Stimulated activated naive CD4-positive, alpha-beta T cell (primary cell): ENCODE measurements at regions not wholly inside any gene's neighbourhood (a gene's known extent, or its start where the extent isn't known, plus 50 kb on each side); places are given as distances from the start of the nearest gene placed in this dataset.
A peak's percentile ranks its signal among the peaks of the same experiment; 100 is the strongest.
"Not testable (repeated sequence)": the region's sequence is repeated elsewhere in the genome, so short reads cannot be mapped to it uniquely, and the experiment has no call there.

Experiments used
- DNase-seq, 6 experiments: peaks; one replicate each; lab custom pipeline; 2025; lab: John Stamatoyannopoulos, UW

DNA sequence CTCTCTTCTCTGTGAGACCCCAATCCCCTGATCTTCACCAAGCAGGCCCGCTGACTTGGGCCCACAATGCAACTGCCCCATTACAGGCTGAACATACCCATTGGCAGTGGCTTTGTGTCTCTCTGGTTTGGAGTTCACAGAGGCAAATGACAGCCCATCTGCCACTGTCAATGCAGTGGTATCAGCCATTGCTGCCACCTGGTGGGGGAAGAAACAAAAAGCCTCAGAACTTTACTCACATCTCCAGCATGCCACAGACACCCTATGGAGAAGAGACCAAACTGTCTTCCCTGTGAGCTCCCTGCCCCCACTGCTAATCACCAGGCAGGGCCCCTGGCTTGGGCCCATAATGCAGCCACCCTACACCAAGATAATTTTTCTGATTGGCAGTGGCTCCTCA is 729.3 kb upstream of the ACTRT1 start:
- DNase-seq: peak in 3 of 6 experiments; percentile 3 to 36 (median 33)

DNA sequence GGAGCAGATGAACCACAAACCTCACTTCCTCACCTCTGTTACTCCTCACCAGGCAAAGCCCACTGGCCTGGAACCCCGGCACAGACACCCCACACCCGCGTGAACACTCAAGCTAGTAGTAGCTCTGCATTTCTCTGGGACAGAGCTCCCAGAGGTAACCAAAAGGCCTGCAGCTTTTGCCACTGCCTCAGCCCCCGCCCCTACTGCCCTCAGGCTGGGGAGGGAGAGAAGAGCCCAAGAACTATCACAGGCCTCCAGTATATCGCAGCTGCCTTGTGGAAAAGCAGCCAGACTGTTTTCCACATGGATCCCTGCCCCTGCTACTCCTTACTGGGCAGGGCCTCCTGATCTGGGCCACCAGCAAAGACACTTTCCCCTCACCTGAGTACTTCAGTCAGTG is 728.7 kb upstream of the ACTRT1 start:
- DNase-seq: no peak

DNA sequence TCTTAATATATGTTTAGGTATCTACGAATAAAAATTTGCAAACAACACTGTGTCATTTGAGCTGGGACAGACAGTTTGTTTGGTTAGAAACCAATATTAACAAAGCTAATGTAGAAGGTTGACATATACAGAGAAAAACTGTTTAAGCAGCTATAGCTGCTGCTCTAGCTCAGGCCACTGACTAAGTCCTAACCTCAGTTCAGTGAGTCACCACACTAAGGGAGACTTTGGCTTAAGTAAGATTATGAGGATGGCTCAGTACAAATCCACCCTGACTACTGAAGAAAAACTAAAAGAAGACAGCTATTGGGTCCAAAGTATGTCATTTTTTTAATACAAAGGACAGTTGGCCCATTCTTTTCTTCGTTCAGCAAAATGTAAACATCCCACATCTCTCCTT is 717.3 kb upstream of the ACTRT1 start:
- no peak for DNase-seq

GRCh38 chrX:128759745-128760144 is 707.5 kb upstream of the ACTRT1 start:
- DNase-seq: no peak

GRCh38 chrX:128759177-128759576 is 707.0 kb upstream of the ACTRT1 start:
- no peak for DNase-seq

- DNase-seq: no peak
These were observed 701.9 kb upstream of the ACTRT1 start for GRCh38 chrX:128754130-128754529.

DNA sequence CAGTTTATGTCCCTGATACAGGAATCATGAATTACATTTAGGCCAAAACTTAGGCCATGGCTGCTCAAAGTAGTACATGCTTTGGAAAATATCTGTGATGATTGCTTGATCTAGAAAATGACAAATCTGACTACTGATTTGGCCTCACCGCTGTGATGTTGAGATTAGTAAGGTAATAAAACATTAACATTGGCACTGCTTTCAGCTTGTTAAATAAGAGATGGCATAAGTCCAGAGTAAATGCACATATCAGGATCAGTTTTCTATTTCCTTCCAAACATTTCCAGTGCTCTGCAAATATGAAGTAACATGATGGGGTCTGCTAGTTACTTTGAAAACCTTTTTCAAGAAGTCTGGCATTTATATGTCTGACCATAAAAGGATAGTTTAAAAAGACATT is 687.3 kb upstream of the ACTRT1 start:
- DNase-seq: no peak

DNA sequence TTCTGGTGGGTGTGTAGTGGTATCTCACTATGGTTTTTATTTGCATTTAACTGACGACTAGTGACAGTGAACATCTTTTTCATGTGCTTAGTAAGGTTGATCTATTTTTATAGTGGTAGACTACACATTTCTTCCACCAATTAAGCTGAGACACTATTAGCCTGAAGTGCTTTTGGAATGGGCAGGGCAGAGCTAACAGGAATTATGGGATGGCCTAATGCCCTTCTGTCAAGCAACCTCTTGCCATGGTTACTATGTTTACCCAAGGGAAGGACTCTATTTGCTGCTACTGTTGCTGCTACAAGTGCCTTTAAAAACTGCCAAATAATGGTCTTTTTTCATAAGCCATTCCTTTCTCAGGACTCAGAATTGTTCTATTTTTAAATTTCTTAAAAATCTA is 676.7 kb upstream of the ACTRT1 start:
- no peak for DNase-seq

GRCh38 chrX:128717635-128718578 is 665.7 kb upstream of the ACTRT1 start:
- no peak for DNase-seq

- no peak for DNase-seq
These were observed 662.2 kb upstream of the ACTRT1 start for GRCh38 chrX:128714425-128714824.

GRCh38 chrX:128699716-128700285 is 647.6 kb upstream of the ACTRT1 start:
- DNase-seq: no peak

DNA sequence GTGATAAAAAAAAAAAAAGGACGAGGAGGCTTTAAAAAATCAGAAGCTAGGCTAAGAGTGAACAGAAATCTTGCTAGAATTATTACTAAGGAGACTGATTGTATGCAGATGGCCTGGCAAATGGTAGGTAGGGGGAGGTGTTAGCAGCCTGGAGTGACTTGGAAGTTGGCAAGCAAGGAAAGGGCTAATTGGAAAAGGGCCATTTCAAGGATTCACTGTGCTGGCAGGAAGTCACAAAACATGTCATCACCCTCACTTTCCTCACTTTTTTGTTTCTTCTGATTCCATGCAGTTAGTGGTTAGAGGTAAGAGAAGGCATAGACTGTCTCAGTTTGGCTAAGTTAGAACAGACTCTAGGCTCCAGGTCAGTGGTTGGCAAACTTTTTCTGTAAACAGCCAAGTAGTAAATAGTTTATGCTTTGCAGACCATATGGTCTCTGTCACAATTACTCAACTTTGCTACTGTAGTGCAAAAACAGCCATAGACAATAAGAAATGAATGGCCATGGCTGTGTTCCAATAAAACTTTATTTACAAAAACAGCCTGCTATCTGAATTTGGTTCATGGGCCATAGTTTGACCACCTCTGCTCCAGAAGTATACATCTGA is 646.5 kb upstream of the ACTRT1 start:
- DNase-seq: no peak

DNA sequence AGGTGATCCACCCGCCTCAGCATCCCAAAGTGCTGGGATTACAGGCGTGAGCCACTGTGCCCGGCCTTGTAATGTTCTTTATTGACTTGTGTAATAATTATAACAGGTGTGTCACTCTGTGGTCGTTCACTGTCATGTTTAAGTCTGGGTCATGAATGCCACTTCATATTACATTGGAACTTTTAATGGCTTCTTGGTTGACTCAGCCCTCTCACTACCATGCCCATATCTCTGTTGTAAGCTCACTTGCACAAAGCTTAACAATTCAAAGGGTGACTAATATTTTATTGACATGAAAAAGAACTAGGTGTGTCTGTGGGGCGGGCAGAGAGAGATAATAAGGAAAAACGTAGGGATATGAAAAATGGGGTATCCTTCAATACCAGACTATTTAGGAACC is 639.7 kb upstream of the ACTRT1 start:
- no peak for DNase-seq

DNA sequence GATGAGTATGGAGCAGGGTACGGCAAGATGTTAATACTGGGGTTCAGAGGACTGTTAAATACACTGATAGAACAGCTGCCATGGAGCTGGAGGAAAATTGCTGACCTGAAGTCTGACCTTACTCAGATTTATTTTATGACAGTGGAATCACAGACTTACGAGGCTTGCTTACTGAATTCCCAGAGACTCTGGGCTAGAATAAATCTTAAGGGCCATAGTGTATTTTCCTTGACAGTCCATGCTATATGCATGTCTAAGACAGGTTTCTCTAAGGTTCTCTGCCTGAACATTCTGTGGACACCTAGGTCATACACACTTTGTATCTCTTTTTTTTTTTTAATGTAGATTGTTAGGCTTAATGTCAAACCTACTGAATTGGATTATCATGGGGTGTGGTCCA is 633.2 kb upstream of the ACTRT1 start:
- no peak for DNase-seq

DNA sequence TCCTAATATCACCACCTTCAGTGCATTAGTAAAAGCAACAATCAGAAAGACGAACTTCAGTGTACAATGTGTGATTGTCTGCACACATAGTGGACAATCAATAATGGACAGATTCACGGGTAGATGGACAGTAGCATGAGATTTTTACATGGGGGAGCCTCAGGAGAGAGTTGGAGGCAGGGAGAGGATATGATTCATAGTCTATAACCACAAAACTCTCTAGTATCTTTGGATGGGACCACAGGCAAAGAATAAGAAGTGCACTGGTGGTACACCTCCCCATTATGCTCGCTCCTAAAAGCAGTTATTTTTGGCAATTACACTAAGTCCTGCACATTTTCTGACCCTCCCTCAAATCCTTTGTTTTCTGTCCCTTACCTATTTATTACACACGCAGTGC is 624.4 kb upstream of the ACTRT1 start:
- no peak for DNase-seq

GRCh38 chrX:128674326-128675086 is 622.3 kb upstream of the ACTRT1 start:
- not testable (repeated sequence) for DNase-seq

- DNase-seq: no peak
These were observed 612.0 kb upstream of the ACTRT1 start for GRCh38 chrX:128664211-128664610.

DNA sequence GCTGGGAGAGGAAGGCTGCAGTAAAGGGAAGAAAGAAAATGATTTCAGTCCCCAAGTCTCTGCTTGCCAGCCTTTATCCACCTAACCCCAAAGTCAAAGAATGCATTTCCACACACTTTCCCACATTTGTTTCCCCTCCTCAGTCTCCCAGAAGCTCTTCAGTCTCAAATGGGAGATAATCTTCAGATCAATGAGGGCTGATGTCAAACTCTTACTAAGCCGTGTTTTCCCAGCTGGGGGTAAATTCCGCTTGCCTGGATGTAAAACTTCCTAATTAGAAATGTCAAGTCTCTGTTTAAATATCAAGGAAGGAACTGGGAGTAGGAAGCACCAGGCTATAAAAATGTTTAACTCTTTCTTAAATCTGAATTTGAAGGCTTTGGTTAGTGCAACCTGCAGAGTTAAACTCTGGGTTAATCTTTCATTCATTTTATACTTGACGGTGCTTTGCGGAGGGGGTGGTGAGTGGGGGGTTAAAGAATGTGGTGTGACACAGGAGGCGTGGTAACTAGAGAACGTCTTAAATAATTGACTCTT is 601.4 kb upstream of the ACTRT1 start:
- DNase-seq: no peak

- DNase-seq: no peak
These were observed 598.1 kb upstream of the ACTRT1 start for GRCh38 chrX:128650326-128650725.

DNA sequence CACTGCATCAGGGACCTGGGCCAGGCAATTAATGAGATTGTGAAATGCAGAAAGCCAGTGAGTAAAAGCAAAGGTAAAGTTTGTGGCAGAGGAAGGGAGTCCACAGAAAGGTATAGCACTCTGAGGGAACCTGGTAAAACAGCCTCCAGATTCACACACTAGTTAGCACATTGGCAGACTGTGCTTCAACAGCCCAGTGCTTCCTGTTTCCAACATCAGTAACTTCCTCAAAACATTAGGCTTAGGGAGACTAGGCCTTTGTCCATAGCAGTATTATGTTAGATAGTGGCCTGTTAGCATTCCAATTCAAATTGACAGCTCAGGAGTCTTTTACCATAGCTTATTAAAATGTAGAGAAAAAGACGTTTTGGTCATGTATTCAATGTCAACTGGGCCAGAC is 582.6 kb upstream of the ACTRT1 start:
- no peak for DNase-seq

- DNase-seq: no peak
These were observed 571.2 kb upstream of the ACTRT1 start for GRCh38 chrX:128623361-128623760.

GRCh38 chrX:128622296-128622695 is 570.1 kb upstream of the ACTRT1 start:
- DNase-seq: no peak
